Lung microvascular endothelial cell (primary cell): ENCODE measurements at regions not wholly inside any gene's neighbourhood (a gene's known extent, or its start where the extent isn't known, plus 50 kb on each side); places are given as distances from the start of the nearest gene placed in this dataset.
"Not testable (repeated sequence)": the region's sequence is repeated elsewhere in the genome, so short reads cannot be mapped to it uniquely, and the experiment has no call there.

ENCODE experiments used
- DNase-seq, 2 donors: peaks; one replicate each; pipeline versions ENCODE4 v3.0.0 to v3.0.0-alpha.2; 2010; ENCODE audit warnings: low read depth in 2 of 2

DNA sequence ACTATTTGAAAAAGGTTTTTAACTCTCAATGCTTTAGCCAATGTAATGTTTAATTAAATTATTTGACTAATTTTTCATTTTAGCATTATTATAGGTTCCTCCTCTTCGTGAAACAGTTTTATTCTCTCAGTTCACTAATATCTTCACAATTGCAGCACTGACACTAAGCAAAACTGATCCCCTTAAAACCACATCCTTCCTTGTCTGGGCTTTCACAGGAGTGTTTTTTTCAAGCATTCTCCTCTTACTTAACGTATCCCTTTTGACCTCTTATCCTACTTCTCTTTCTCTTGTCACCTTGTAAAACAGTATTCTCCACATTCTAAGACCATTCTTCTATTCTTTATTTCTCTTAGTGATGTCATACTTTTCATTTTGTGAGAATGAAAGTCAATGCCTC lies 112.8 kb downstream of the DSC3 start:
- no peak for DNase-seq

DNA sequence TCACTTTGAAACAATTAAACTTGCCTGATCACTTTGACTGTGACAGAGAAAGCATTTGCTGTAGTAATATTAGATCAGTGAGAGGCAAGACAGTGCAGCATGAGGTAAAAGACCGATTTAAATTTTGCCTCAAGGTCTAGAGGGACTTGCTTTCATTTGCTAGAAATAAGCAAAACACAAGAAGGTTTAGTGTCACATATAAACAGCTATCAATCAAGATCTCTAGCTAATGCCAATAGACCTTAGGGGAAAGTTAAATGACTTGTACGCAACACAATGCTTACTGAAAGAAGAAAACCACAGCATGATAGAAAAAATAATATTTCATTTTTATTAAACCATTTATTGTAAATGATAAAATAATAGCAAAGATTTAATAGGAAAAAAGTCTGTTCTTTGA lies 113.5 kb downstream of the DSC3 start:
- DNase-seq: no peak

DNA sequence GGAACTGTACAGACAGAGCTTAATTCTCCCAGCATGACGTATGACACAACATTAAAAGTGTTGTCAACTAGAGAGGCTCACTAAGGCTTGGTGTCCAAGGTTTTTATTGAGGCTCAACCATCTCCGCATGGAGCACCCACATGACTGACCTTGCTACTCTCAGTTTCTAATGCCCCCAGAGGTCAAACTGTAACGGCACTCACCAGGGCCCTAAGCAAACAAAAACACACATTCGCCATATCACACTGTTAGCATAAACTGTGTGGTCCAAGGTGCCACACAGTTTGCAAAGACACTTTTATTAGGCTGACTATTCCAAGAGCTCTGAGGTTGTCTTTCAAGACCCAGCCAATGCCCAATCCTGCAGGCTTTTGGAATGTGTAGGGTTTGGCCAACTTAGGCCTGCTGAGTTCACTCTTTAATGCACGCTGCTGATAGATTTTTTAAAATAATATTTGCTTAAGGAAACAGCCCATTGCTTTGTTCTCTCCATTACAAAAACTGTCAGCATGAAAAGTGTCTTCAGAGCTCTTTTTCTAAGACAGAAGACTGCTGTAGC lies 114.9 kb downstream of the DSC3 start:
- no peak for DNase-seq

DNA sequence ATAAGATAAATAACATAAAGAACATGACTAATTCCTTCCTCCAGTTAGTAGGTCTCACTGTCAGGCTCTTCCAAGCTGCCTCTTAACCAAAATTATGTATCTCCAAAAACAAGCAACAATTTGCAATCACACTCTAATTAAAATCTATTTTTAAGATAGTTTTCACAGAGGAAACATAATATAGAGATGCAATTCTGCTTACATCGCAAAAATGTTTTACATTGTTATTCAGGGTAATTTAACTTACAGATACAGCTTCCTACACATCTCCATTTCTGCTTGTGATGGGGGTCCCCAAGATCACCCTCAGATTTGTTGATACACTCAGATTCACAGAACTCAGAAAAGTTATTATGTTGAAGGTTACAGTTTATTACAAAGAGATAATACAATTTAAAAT lies 115.5 kb downstream of the DSC3 start:
- no peak for DNase-seq

DNA sequence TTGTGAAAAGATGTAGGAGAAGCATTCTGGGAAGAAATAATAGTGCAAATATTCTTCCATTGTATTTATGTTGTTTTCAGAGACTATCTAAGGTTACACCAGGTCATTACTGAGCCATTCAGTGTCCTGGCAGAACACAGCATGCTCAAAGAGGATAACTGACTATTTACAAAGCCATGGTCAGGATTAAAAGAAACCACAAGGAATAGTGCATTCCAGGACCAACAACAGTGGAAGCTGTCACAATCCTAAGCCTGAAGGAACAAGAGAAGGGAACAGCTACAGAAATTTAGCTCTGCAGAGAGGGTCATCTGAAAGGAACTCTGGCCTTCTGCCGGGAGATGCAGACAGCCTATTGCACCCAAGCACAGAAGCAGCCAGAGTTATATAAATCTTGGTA lies 116.7 kb downstream of the DSC3 start:
- no peak for DNase-seq

DNA sequence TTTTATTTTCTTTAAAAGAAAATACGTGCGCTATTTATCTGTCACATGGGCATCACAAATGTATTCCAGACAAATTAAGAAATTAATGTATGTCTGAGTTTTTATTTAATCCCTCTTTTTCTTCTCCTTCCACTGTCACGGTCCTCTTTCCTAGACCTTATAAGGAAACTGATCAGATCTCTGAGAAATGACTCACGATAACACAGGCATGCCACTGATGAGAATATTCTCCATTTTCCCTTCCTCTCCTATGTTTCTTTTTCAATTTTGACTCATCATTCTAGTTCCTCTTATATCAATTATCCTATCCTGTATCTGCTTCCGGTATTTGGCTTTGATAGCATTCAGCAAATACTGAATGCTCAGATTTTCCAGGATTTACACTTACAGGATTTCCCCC lies 121.8 kb downstream of the DSC3 start:
- DNase-seq: no peak

- no peak for DNase-seq
Measured at GRCh38 chr18:30920351-30920750, 122.2 kb downstream of the DSC3 start.

- no peak for DNase-seq
Measured at GRCh38 chr18:30917651-30918050, 124.9 kb downstream of the DSC3 start.

GRCh38 chr18:30915336-30915988 lies 127.1 kb downstream of the DSC3 start:
- DNase-seq: no peak

GRCh38 chr18:30908381-30908780 lies 134.2 kb downstream of the DSC3 start:
- DNase-seq: no peak

GRCh38 chr18:30903566-30903965 lies 139.0 kb downstream of the DSC3 start:
- DNase-seq: no peak

DNA sequence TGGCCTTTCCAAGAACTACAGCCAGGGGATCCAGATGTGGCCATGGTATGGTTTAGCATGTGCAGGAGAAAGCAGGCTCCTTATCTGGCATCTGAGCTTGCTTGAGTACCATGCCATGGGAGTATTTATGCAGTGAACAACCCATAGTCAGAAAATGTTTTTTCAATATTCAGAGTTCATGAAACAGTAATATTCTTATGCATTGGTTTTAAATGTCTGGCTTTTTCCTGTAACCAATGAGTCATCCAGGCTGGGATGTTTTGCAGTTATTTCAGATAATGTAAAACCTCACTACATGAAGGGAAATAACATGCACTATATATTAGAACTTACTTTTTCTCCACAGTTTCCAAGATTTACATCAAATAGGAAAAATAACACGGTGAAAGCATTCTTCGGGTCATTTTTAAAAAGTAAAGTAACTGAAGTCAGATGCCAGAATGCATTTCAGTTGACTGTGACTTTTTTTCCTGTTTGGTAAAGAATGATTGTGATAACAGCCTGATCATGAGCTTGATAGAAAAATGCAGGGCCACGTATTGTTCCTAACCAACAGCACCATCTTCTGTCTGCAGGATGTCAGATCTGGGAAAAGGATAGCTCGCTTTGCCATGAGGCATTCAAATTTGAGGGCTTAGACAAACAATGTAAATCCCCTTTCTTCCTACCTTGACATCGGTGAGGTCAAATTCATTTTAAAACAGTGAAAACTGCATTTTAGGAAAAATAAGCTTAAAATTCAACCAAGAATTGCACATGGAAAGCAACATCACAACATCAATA lies 152.8 kb downstream of the DSC3 start:
- peak in 1 of 2 donors; percentile 3 for DNase-seq

- DNase-seq: no peak
Measured at GRCh38 chr18:30888344-30888743, 154.2 kb downstream of the DSC3 start.

DNA sequence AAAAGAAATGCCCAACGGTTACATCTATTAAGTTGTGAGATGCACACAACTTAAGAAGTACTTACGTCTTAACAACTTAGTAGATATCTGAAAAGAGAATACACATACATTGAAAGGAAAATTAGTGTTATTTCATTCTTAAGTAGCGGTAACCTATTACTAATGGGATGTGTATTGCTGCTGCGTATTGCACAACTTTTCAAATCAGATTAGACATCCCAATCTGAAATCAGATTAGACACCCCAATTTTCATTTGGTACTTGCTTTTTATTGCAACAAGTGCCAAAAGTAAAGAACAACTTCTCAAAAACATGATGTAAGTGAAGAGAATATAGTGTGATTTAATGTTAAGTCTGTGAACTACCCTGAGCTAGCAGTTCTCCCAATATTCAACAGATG lies 155.5 kb downstream of the DSC3 start:
- DNase-seq: no peak

- DNase-seq: no peak
Measured at GRCh38 chr18:30870466-30870865, 172.1 kb downstream of the DSC3 start.

GRCh38 chr18:30862900-30863299 lies 179.6 kb downstream of the DSC3 start:
- no peak for DNase-seq

GRCh38 chr18:30860741-30861140 lies 181.8 kb downstream of the DSC3 start:
- DNase-seq: no peak

DNA sequence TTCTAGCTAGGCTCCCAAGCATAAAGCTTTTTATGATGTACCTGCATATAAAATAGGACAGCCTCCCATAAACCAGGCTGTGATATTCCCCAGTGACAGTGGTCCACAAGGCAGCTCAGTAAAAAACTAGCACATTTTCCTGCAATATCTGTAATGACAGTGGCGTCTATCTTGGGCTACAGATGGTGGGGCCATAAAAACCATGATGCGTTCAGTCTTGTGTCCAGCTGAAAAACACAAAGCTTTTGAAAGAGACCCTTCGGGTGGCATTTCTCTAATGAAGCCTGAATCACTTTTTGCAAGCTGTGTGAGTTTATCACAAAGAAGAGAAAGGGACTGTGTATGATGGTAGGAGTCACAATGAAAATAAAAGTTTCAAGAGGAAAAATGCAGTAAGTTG lies 183.5 kb downstream of the DSC3 start:
- DNase-seq: no peak

DNA sequence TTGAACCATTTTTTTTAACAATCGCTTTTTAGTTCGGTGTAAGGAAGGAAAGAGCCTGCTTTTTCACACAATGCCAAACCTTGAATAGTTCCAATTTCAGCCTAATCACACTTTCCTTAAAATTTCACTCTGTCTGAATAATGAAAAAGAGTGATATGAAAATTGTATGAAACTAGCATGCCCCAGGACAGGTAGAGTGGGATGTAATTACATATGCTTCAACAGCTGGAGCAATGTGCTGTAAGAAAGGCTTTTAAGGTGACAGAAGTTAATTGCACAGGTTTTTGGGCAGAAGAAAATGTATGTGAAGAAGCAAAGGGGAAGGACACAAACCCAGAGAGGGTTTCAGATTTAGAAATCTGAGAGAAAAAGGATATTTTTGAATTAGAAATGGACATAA lies 184.0 kb downstream of the DSC3 start:
- DNase-seq: no peak

DNA sequence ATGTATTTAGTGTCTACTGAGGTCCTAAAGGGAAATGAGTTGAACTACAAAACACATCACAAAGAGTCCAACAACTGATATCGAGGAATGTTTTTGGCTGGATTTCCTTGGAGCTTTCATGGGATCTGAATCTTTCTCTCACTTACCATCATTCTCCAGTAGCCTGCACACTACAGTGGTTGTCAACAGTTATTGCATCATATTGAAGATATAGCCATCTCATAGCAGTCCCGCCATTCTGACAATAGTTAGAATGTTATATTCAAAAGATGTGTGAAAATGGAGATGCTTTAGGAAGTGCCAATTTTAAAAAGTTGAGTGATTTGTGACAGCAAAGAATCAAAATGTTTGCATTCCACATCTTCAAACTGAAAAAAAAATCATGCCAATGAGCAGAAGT lies 186.8 kb downstream of the DSC3 start:
- DNase-seq: no peak

DNA sequence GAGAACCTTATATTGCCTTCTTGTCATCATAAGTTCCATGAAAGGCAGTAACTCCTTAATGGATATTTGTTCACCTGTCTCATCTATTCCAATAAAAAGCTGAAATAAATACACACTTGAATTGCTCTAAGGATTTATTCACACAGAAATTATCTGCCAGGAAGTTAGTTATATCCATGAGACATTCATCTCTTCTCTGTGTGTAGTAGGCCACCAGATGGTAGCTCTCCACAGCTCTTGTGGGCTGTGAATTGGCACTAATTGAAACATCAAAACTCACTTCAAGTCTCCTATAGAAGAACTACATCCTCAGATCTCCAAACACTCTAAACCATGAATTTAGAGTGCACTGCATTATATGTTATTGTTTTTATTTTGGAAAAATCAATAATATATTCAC lies 189.6 kb downstream of the DSC3 start:
- DNase-seq: no peak

GRCh38 chr18:30852541-30852940 lies 190.0 kb downstream of the DSC3 start:
- no peak for DNase-seq

- not testable (repeated sequence) for DNase-seq
Measured at GRCh38 chr18:30839056-30839561, 203.4 kb downstream of the DSC3 start.
